ENCODE measurements at regions not wholly inside any gene's neighbourhood (a gene's known extent, or its start where the extent isn't known, plus 50 kb on each side); places are given as distances from the start of the nearest gene placed in this dataset.
A peak's percentile ranks its signal among the peaks of the same experiment; 100 is the strongest.

DNA sequence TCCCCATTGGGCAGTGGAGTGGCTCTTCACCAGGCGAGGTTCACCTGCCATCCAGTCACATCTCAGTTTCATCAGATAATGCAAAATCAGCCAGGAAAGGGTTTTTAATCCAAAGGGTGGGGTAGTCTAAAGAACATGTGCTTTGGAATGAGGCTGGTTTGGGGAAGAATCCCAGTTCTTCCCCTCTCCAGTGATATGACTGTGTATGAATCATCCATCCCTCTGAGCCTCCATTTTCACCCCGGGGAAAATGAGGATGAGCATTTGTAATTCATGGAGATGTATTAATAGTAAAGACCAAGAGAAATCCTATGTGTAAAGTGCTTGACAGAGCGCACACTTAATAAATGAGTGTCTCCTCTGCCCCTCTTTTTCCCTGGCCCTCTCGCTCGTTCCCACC is 215.1 kb upstream of the FGGY start:
- Histone ChIP-seq H3K4me2 (ENCODE audit: insufficient read depth, low read length, poor library complexity, severe bottlenecking) (no peak overlapping the region), H3K23ac (ENCODE audit: low read depth, low read length, poor library complexity) (no peak overlapping the region), H3K14ac (ENCODE audit: low read length) (no peak overlapping the region), H3K4me3 (ENCODE audit: low read length in 2 of 2) (no peak overlapping the region), H3K4ac (ENCODE audit: low read length) (no peak overlapping the region), H3K27me3 (ENCODE audit: control insufficient read depth in 3 of 3, insufficient read depth in 3 of 3, low read depth in 1 of 3, low read length in 3 of 3) (no peaks in the 10 kb centered on the region), H2BK12ac (ENCODE audit: low read length) (no peak overlapping the region), H3K9me3 (replicated peaks in 1 of 2; ENCODE audit: control insufficient read depth in 2 of 2, insufficient read depth in 1 of 2, low read depth in 1 of 2, low read length in 2 of 2) (no peaks in the 10 kb centered on the region), H4K91ac (ENCODE audit: low read depth, low read length, poor library complexity) (no peak overlapping the region), H3K9ac (ENCODE audit: low read depth, low read length, poor library complexity) (no peak overlapping the region), H2BK120ac (ENCODE audit: low read depth, low read length) (no peak overlapping the region), H3K27ac (replicated peaks; ENCODE audit: low read length) (no peak overlapping the region), H2BK5ac (ENCODE audit: low read length) (no peak overlapping the region), H3K18ac (ENCODE audit: low read length) (no peak overlapping the region), H2BK15ac (ENCODE audit: low read length) (no peak overlapping the region), H2AK5ac (ENCODE audit: low read depth, low read length) (no peak overlapping the region), H3K4me1 (ENCODE audit: control insufficient read depth in 2 of 2, insufficient read depth in 1 of 2, low read depth in 1 of 2, low read length in 2 of 2) (peaks cover 16 to 32% of the 10 kb centered on the region in 2 donors), H4K8ac (ENCODE audit: low read depth, low read length) (no peak overlapping the region), H3K79me1 (ENCODE audit: low read depth, low read length) (no peaks in the 10 kb centered on the region), H3K36me3 (replicated peaks in 1 of 2; ENCODE audit: control insufficient read depth in 2 of 2, insufficient read depth in 2 of 2, low read length in 2 of 2) (no peaks in the 10 kb centered on the region), H2AFZ (ENCODE audit: low read length) (no peak overlapping the region)
- no CpG with 5 or more reads among the region's 5 CpGs for WGBS, 2 donors (ENCODE audit: extremely low coverage in 2 of 2, insufficient read length in 2 of 2, insufficient replicate concordance in 1 of 2)
- DNase-seq (ENCODE audit: low spot score) = no peak

DNA sequence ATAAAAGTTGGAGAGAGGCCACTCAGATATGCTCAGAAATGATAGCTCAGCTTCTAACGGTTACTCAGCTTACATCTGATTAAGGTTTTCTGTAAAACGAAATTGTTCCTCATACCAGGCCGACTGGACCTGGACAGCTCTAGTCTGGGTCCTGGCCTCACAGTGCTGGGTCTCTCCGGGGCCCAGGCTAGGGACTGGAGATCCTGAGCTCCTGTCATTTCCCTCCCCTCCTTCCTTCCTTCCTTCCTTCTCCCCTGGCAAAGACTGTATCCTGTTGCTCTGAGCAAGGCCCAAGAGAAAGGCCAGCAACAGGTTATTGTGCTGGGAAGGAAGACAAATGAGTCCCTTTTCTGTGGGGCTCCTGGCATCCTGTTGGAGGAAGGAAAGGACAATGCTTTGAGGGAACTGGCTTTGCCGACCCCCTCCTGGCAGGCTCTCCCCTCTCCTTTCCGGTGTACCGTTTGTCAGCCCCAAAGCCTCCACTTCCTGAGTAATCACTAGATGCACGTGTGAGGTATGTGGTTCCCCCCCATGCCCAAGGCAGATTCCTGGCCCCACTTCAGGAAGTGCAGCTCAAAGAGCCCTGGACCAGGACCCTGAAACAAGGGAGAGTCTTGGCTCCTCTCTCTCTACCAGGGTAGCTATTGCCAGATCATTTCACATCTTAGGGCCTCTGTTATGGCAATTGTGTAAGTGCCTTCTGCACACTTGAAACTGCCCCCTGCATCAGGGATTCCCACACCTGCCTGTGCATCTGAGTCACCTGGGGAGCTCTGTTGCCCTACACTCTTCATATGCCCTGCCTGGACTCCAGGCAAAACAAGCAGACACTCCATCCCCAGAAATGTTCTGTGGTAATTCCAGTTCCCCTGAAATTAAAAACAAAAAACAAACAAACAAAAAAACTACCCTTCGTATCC is 212.7 kb upstream of the FGGY start:
- 100% methylated on average over 1 of the region's 9 CpGs; no CpG with 5 or more reads in 1 of the 2 donors for WGBS, 2 donors (ENCODE audit: extremely low coverage in 2 of 2, insufficient read length in 2 of 2, insufficient replicate concordance in 1 of 2)

DNA sequence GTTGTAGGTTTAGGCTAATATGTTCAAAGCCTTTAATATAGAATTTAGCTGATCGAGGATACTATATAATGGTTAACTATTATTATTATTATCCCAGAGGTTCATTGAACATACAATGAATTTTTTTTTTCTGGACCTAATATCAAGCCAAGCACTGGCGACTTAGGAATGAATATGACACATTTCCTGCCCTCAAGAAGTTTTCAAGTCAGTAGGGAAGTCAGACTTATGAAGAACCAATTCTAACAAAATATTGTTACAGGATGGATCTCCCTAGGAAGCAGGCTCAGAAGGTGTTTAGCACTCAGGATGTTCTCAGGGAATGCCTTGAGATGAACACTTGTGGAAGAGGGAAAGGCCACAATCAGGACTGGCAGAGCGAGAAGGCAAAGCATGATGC is 211.8 kb upstream of the FGGY start:
- Histone ChIP-seq H4K8ac (ENCODE audit: low read depth, low read length) (no peak overlapping the region), H3K9me3 (replicated peaks in 1 of 2; ENCODE audit: control insufficient read depth in 2 of 2, insufficient read depth in 1 of 2, low read depth in 1 of 2, low read length in 2 of 2) (peaks cover 0 to 3% of the 10 kb centered on the region in 2 donors), H2BK12ac (ENCODE audit: low read length) (no peak overlapping the region), H4K91ac (ENCODE audit: low read depth, low read length, poor library complexity) (no peak overlapping the region), H3K14ac (ENCODE audit: low read length) (no peak overlapping the region), H3K4me3 (ENCODE audit: low read length in 2 of 2) (no peak overlapping the region), H3K79me1 (ENCODE audit: low read depth, low read length) (no peaks in the 10 kb centered on the region), H2AFZ (ENCODE audit: low read length) (no peak overlapping the region), H3K36me3 (replicated peaks in 1 of 2; ENCODE audit: control insufficient read depth in 2 of 2, insufficient read depth in 2 of 2, low read length in 2 of 2) (no peaks in the 10 kb centered on the region), H3K4me2 (ENCODE audit: insufficient read depth, low read length, poor library complexity, severe bottlenecking) (no peak overlapping the region), H2BK5ac (ENCODE audit: low read length) (no peak overlapping the region), H2BK15ac (ENCODE audit: low read length) (no peak overlapping the region), H2BK120ac (ENCODE audit: low read depth, low read length) (no peak overlapping the region), H3K9ac (ENCODE audit: low read depth, low read length, poor library complexity) (no peak overlapping the region), H3K18ac (ENCODE audit: low read length) (no peak overlapping the region), H2AK5ac (ENCODE audit: low read depth, low read length) (no peak overlapping the region), H3K27ac (replicated peaks; ENCODE audit: low read length) (no peak overlapping the region), H3K23ac (ENCODE audit: low read depth, low read length, poor library complexity) (no peak overlapping the region), H3K27me3 (ENCODE audit: control insufficient read depth in 3 of 3, insufficient read depth in 3 of 3, low read depth in 1 of 3, low read length in 3 of 3) (no peaks in the 10 kb centered on the region), H3K4me1 (ENCODE audit: control insufficient read depth in 2 of 2, insufficient read depth in 1 of 2, low read depth in 1 of 2, low read length in 2 of 2) (peaks cover 6 to 10% of the 10 kb centered on the region in 2 donors), H3K4ac (ENCODE audit: low read length) (no peak overlapping the region)
- no CpG with 5 or more reads among the region's 3 CpGs for WGBS, 2 donors (ENCODE audit: extremely low coverage in 2 of 2, insufficient read length in 2 of 2, insufficient replicate concordance in 1 of 2)
- DNase-seq (ENCODE audit: low spot score) = no peak

More for the DNA sequence above, 212.7 kb upstream of the FGGY start:
- Histone ChIP-seq H3K36me3 (replicated peaks in 1 of 2; ENCODE audit: control insufficient read depth in 2 of 2, insufficient read depth in 2 of 2, low read length in 2 of 2) (no peaks in the 10 kb centered on the region), H3K79me1 (ENCODE audit: low read depth, low read length) (no peaks in the 10 kb centered on the region), H2BK12ac (ENCODE audit: low read length) (no peak overlapping the region), H2BK5ac (ENCODE audit: low read length) (no peak overlapping the region), H4K8ac (ENCODE audit: low read depth, low read length) (peak overlapping the region; percentile 58), H2AK5ac (ENCODE audit: low read depth, low read length) (no peak overlapping the region), H3K23ac (ENCODE audit: low read depth, low read length, poor library complexity) (no peak overlapping the region), H3K4me2 (ENCODE audit: insufficient read depth, low read length, poor library complexity, severe bottlenecking) (no peak overlapping the region), H3K9ac (ENCODE audit: low read depth, low read length, poor library complexity) (no peak overlapping the region), H3K18ac (ENCODE audit: low read length) (peak overlapping the region; percentile 73), H3K14ac (ENCODE audit: low read length) (no peak overlapping the region), H4K91ac (ENCODE audit: low read depth, low read length, poor library complexity) (no peak overlapping the region), H3K4me3 (ENCODE audit: low read length in 2 of 2) (no peak overlapping the region), H2AFZ (ENCODE audit: low read length) (peak overlapping the region; percentile 94), H3K27ac (replicated peaks; ENCODE audit: low read length) (no peak overlapping the region), H3K4me1 (ENCODE audit: control insufficient read depth in 2 of 2, insufficient read depth in 1 of 2, low read depth in 1 of 2, low read length in 2 of 2) (peaks cover 9 to 17% of the 10 kb centered on the region in 2 donors), H2BK120ac (ENCODE audit: low read depth, low read length) (no peak overlapping the region), H3K27me3 (ENCODE audit: control insufficient read depth in 3 of 3, insufficient read depth in 3 of 3, low read depth in 1 of 3, low read length in 3 of 3) (no peaks in the 10 kb centered on the region), H2BK15ac (ENCODE audit: low read length) (no peak overlapping the region), H3K4ac (ENCODE audit: low read length) (no peak overlapping the region), H3K9me3 (replicated peaks in 1 of 2; ENCODE audit: control insufficient read depth in 2 of 2, insufficient read depth in 1 of 2, low read depth in 1 of 2, low read length in 2 of 2) (peaks cover 0 to 3% of the 10 kb centered on the region in 2 donors)
- no peak for DNase-seq (ENCODE audit: low spot score)

DNA sequence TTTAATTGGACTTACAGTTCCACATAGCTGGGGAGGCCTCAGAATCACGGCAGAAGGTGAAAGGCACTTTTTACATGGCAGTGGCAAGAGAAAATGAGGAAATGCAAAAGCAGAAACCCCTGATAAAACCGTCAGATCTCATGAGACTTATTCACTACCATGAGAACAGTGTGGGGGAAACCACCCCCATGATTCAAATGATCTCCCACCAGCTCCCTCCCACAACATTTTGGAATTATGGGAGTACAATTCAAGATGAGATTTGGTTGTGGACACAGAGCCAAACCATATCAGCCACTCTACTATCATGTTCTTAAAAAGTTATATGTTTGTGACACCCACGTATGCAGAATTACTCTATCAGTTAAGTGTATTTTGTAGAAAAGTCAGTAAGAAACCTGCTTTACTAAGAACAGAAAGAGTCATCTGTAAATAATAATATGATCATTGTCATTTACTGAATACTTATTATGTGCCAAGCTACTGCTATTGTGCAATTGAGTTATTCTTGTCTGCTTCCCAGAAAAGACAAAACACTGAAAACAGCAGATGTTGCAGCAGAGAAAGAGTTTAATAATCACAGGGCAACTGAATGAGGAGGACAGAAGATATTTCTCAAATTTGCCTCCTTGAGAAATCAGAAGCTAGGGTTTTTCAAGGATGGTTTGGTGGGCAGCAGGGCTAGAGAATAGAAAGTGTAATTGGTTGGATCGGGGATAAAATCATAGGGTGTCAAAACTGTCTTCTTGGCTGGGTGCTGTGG is 207.7 kb upstream of the FGGY start:
- no CpG with 5 or more reads among the region's 4 CpGs for WGBS, 2 donors (ENCODE audit: extremely low coverage in 2 of 2, insufficient read length in 2 of 2, insufficient replicate concordance in 1 of 2)
- peaks cover 2% of the 10 kb centered on the region in 2 donors for H3K4me1 ChIP-seq (ENCODE audit: control insufficient read depth in 2 of 2, insufficient read depth in 1 of 2, low read depth in 1 of 2, low read length in 2 of 2)
- H3K27me3 ChIP-seq (ENCODE audit: control insufficient read depth in 3 of 3, insufficient read depth in 3 of 3, low read depth in 1 of 3, low read length in 3 of 3) = no peaks in the 10 kb centered on the region
- no peak overlapping the region for H2AFZ ChIP-seq (ENCODE audit: low read length)
- H2BK15ac ChIP-seq (ENCODE audit: low read length) = no peak overlapping the region
- H3K79me1 ChIP-seq (ENCODE audit: low read depth, low read length) = no peaks in the 10 kb centered on the region
- peaks cover 0 to 3% of the 10 kb centered on the region in 2 donors for H3K9me3 ChIP-seq (replicated peaks in 1 of 2; ENCODE audit: control insufficient read depth in 2 of 2, insufficient read depth in 1 of 2, low read depth in 1 of 2, low read length in 2 of 2)
- H3K4me2 ChIP-seq (ENCODE audit: insufficient read depth, low read length, poor library complexity, severe bottlenecking) = no peak overlapping the region
- H3K23ac ChIP-seq (ENCODE audit: low read depth, low read length, poor library complexity) = no peak overlapping the region
- no peak overlapping the region for H2BK5ac ChIP-seq (ENCODE audit: low read length)
- H3K27ac ChIP-seq (replicated peaks; ENCODE audit: low read length) = no peak overlapping the region
- no peak overlapping the region for H3K18ac ChIP-seq (ENCODE audit: low read length)
- no peak overlapping the region for H3K9ac ChIP-seq (ENCODE audit: low read depth, low read length, poor library complexity)
- H2BK12ac ChIP-seq (ENCODE audit: low read length) = no peak overlapping the region
- no peak overlapping the region for H2AK5ac ChIP-seq (ENCODE audit: low read depth, low read length)
- no peak for DNase-seq (ENCODE audit: low spot score)
- H4K91ac ChIP-seq (ENCODE audit: low read depth, low read length, poor library complexity) = no peak overlapping the region
- no peak overlapping the region for H4K8ac ChIP-seq (ENCODE audit: low read depth, low read length)
- no peaks in the 10 kb centered on the region for H3K36me3 ChIP-seq (replicated peaks in 1 of 2; ENCODE audit: control insufficient read depth in 2 of 2, insufficient read depth in 2 of 2, low read length in 2 of 2)
- H3K4me3 ChIP-seq (ENCODE audit: low read length in 2 of 2) = no peak overlapping the region
- H3K4ac ChIP-seq (ENCODE audit: low read length) = no peak overlapping the region
- H2BK120ac ChIP-seq (ENCODE audit: low read depth, low read length) = no peak overlapping the region
- H3K14ac ChIP-seq (ENCODE audit: low read length) = no peak overlapping the region
